A549 (cell line): ENCODE measurements at regions not wholly inside any gene's neighbourhood (a gene's known extent, or its start where the extent isn't known, plus 50 kb on each side); places are given as distances from the start of the nearest gene placed in this dataset.

Experiments used
- CBX8 ChIP-seq: fragments of 200-600 bp; sonication (generic); IDR thresholded peaks from 2 replicates; pipeline ENCODE4 v1.6.1; 2016
- EP300 ChIP-seq, 2 experiments: fragments of >200 bp; sonication (Bioruptor Twin); formaldehyde crosslinking; IDR thresholded peaks; 2 replicates in 1 of 2; 3 replicates in 1 of 2; pipeline ENCODE4 v1.6.1; 2016 to 2017
- FOSL2 ChIP-seq, 2 experiments: fragments of 450-650 bp in 1 of 2; fragments of >200 bp in 1 of 2; sonication (Bioruptor Twin) in 1 of 2; formaldehyde crosslinking; IDR thresholded peaks; 2 replicates each; pipeline versions ENCODE4 v1.5.0 to v1.6.1; 2016 to 2020; ENCODE audit warnings: mild to moderate bottlenecking in 1 of 2, moderate library complexity in 1 of 2
- HOXA7 ChIP-seq: fragments of 250-450 bp; sonication (Bioruptor Pico); IDR thresholded peaks from 2 replicates; pipeline ENCODE4 v1.5.0; 2020; ENCODE audit warnings: mild to moderate bottlenecking, moderate library complexity
- POLR2A ChIP-seq: IDR thresholded peaks from 2 replicates; pipeline ENCODE4 v1.6.1; 2012; ENCODE audit warnings: mild to moderate bottlenecking, low read length
- RAD21 ChIP-seq, 2 experiments: fragments of >200 bp in 1 of 2; sonication (Bioruptor Twin) in 1 of 2; formaldehyde crosslinking in 1 of 2; IDR thresholded peaks in 1 of 2; conservative IDR thresholded peaks in 1 of 2; 2 replicates in 1 of 2; 3 replicates in 1 of 2; pipeline ENCODE4 v1.6.1; 2012 to 2018; ENCODE audit warnings: inconsistent platforms in 1 of 2
- RNF2 ChIP-seq: fragments of 200-600 bp; sonication (generic); IDR thresholded peaks from 2 replicates; pipeline ENCODE4 v1.6.1; 2016; ENCODE audit warnings: low read depth, mild to moderate bottlenecking, antibody characterized with exemption, moderate library complexity, borderline replicate concordance
- TF ChIP-seq, protein P1 (sequence below): fragments of >200 bp; sonication (Bioruptor Twin); formaldehyde crosslinking; IDR thresholded peaks from 3 replicates; pipeline ENCODE4 v1.5.1; 2016
- TF ChIP-seq, protein P2 (sequence below): fragments of 450-650 bp; IDR thresholded peaks from 2 replicates; pipeline ENCODE4 v1.6.1; 2014; ENCODE audit warnings: antibody characterized with exemption

DNA sequence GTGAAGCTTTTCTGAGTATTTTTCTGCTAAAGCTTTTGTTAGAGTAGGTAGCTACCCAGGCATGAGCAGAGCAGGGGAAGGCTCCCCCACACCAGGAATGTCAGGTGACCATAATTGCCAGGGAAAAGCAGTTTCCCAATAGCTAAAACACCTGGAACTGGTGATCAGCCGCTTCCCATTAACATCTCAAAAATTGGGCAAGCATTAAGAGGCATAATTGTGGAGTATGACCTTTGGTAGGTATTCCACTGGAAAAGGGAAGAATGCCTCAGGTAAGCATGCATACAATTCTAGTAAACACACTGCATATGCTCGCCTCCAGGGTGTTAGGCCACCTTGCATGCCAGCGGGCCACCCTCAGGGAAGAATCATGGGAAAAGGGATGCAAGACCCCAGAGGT is 84.5 kb downstream of the CCR1 start:
- TF ChIP-seq HOXA7 (CRISPR knock-in tag) (no peak), RNF2 (no peak), CBX8 (no peak), EP300 (IDR thresholded peaks at IDR 0.05) (no peak), POLR2A (no peak), RAD21 (conservative IDR thresholded peaks at IDR 0.05 in 1 of 2, IDR thresholded peaks at IDR 0.05 in 1 of 2) (no peak), FOSL2 (IDR thresholded peaks at IDR 0.05) (no peak), FOSL2 (CRISPR knock-in tag; IDR thresholded peaks at IDR 0.05) (no peak)
- TF ChIP-seq, protein P1, sequence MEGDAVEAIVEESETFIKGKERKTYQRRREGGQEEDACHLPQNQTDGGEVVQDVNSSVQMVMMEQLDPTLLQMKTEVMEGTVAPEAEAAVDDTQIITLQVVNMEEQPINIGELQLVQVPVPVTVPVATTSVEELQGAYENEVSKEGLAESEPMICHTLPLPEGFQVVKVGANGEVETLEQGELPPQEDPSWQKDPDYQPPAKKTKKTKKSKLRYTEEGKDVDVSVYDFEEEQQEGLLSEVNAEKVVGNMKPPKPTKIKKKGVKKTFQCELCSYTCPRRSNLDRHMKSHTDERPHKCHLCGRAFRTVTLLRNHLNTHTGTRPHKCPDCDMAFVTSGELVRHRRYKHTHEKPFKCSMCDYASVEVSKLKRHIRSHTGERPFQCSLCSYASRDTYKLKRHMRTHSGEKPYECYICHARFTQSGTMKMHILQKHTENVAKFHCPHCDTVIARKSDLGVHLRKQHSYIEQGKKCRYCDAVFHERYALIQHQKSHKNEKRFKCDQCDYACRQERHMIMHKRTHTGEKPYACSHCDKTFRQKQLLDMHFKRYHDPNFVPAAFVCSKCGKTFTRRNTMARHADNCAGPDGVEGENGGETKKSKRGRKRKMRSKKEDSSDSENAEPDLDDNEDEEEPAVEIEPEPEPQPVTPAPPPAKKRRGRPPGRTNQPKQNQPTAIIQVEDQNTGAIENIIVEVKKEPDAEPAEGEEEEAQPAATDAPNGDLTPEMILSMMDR: no peak
- TF ChIP-seq, protein P2, sequence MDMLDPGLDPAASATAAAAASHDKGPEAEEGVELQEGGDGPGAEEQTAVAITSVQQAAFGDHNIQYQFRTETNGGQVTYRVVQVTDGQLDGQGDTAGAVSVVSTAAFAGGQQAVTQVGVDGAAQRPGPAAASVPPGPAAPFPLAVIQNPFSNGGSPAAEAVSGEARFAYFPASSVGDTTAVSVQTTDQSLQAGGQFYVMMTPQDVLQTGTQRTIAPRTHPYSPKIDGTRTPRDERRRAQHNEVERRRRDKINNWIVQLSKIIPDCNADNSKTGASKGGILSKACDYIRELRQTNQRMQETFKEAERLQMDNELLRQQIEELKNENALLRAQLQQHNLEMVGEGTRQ: no peak
